ENCODE measurements at regions not wholly inside any gene's neighbourhood (a gene's known extent, or its start where the extent isn't known, plus 50 kb on each side); places are given as distances from the start of the nearest gene placed in this dataset.

- TF ChIP-seq EP300 (IDR thresholded peaks at IDR 0.05) (no peak), POLR2AphosphoS5 (IDR thresholded peaks at IDR 0.05) (no peak)
- H3K27ac ChIP-seq = no peak overlapping the region
- no peaks in the 10 kb centered on the region for H3K4me1 ChIP-seq
- H3K4me3 ChIP-seq = no peak overlapping the region
- DNase-seq = no peak
- H3K9me3 ChIP-seq = no peaks in the 10 kb centered on the region
- ATAC-seq (ENCODE audit: low FRiP score in 2 of 2) = no peak
- H3K27me3 ChIP-seq = no peaks in the 10 kb centered on the region
- 69 to 81% methylated on average over 7 of the region's 7 CpGs for WGBS, 2 donors
- no peaks in the 10 kb centered on the region for H3K36me3 ChIP-seq
These were observed 335.6 kb downstream of the PIK3C3 start for GRCh38 chr18:42290318-42291307.

- Histone ChIP-seq H3K36me3 (no peaks in the 10 kb centered on the region), H3K27ac (no peak overlapping the region), H3K9me3 (no peaks in the 10 kb centered on the region), H3K4me1 (no peaks in the 10 kb centered on the region), H3K4me3 (no peak overlapping the region), H3K27me3 (no peaks in the 10 kb centered on the region)
- WGBS, 2 donors = 79 to 88% methylated on average over 2 of the region's 2 CpGs
- no peak for TF ChIP-seq CTCF (IDR thresholded peaks at IDR 0.05)
- TF ChIP-seq POLR2AphosphoS5 (IDR thresholded peaks at IDR 0.05) = no peak
- TF ChIP-seq EP300 (IDR thresholded peaks at IDR 0.05) = no peak
- no peak for TF ChIP-seq POLR2A (IDR thresholded peaks at IDR 0.05)
- no peak for DNase-seq
- ATAC-seq (ENCODE audit: low FRiP score in 2 of 2) = no peak
These were observed 337.6 kb downstream of the PIK3C3 start for GRCh38 chr18:42292654-42293053.

GRCh38 chr18:42296192-42296591, 341.2 kb downstream of the PIK3C3 start:
- no peaks in the 10 kb centered on the region for H3K36me3 ChIP-seq
- no peak overlapping the region for H3K27ac ChIP-seq
- DNase-seq = no peak
- no peaks in the 10 kb centered on the region for H3K4me1 ChIP-seq
- WGBS, 2 donors = 88 to 100% methylated on average over 1 of the region's 1 CpG
- no peaks in the 10 kb centered on the region for H3K9me3 ChIP-seq
- H3K4me3 ChIP-seq = no peak overlapping the region
- TF ChIP-seq POLR2A (IDR thresholded peaks at IDR 0.05) (no peak), CTCF (IDR thresholded peaks at IDR 0.05) (no peak), POLR2AphosphoS5 (IDR thresholded peaks at IDR 0.05) (no peak), EP300 (IDR thresholded peaks at IDR 0.05) (no peak)
- H3K27me3 ChIP-seq = no peaks in the 10 kb centered on the region
- no peak for ATAC-seq (ENCODE audit: low FRiP score in 2 of 2)

- no peaks in the 10 kb centered on the region for H3K9me3 ChIP-seq
- TF ChIP-seq POLR2A (IDR thresholded peaks at IDR 0.05) = no peak
- TF ChIP-seq CTCF (IDR thresholded peaks at IDR 0.05) = no peak
- no peak for TF ChIP-seq EP300 (IDR thresholded peaks at IDR 0.05)
- no peak for TF ChIP-seq POLR2AphosphoS5 (IDR thresholded peaks at IDR 0.05)
- H3K27ac ChIP-seq = no peak overlapping the region
- no peaks in the 10 kb centered on the region for H3K4me1 ChIP-seq
- H3K27me3 ChIP-seq = no peaks in the 10 kb centered on the region
- no peaks in the 10 kb centered on the region for H3K36me3 ChIP-seq
- DNase-seq (no peak), ATAC-seq (ENCODE audit: low FRiP score in 2 of 2) (no peak)
- no peak overlapping the region for H3K4me3 ChIP-seq
These were observed 341.7 kb downstream of the PIK3C3 start for GRCh38 chr18:42296723-42297122.

GRCh38 chr18:42298759-42299675, 344.0 kb downstream of the PIK3C3 start:
- no peak overlapping the region for H3K4me3 ChIP-seq
- H3K27me3 ChIP-seq = no peaks in the 10 kb centered on the region
- no peak overlapping the region for H3K27ac ChIP-seq
- no peaks in the 10 kb centered on the region for H3K4me1 ChIP-seq
- H3K9me3 ChIP-seq = no peaks in the 10 kb centered on the region
- no peaks in the 10 kb centered on the region for H3K36me3 ChIP-seq
- ATAC-seq (ENCODE audit: low FRiP score in 2 of 2) = peak in 1 of 2 donors; percentile 92
- 37 to 43% methylated on average over 15 of the region's 15 CpGs for WGBS, 2 donors
- TF ChIP-seq EP300 (IDR thresholded peaks at IDR 0.05) (no peak), CTCF (IDR thresholded peaks at IDR 0.05) (peak in 5 of 6 experiments; percentile 63 to 84 (median 71)), POLR2AphosphoS5 (IDR thresholded peaks at IDR 0.05) (no peak)
- peak in 1 of 2 donors; percentile 52 for DNase-seq

Measured in upper lobe of left lung (tissue), 6 donors.